Mucosa of descending colon (tissue), 3 donors: ENCODE measurements at regions not wholly inside any gene's neighbourhood (a gene's known extent, or its start where the extent isn't known, plus 50 kb on each side); places are given as distances from the start of the nearest gene placed in this dataset.

ENCODE experiments used
- ATAC-seq: fragments of 200-7000 bp; cut with Tn5 transposase; one replicate; pipeline ENCODE4 v1.9.1; 2020; ENCODE audit warnings: mild to moderate bottlenecking, moderate library complexity
- DNase-seq, 3 donors: peaks; one replicate each; pipeline ENCODE4 v3.0.0-alpha.2; 2020
- H3K36me3 ChIP-seq: fragments of 200-600 bp; one replicate; pipeline ENCODE4 v1.8.0; 2021; ENCODE audit warnings: low read depth, mild to moderate bottlenecking
- H3K4me1 ChIP-seq: fragments of 200-600 bp; one replicate; pipeline ENCODE4 v1.8.0; 2021; ENCODE audit warnings: low read depth, mild to moderate bottlenecking
- H3K4me3 ChIP-seq: fragments of 200-600 bp; one replicate; pipeline ENCODE4 v1.8.0; 2021; ENCODE audit warnings: mild to moderate bottlenecking
- H3K9me3 ChIP-seq: fragments of 200-600 bp; one replicate; pipeline ENCODE4 v1.8.0; 2021; ENCODE audit warnings: mild to moderate bottlenecking
- intact Hi-C, 2 donors: fragments of 100-400 bp; cut with DNase I in 1 of 2; cut with micrococcal nuclease in 1 of 2; formaldehyde crosslinking; loops; one replicate each; pipeline versions ENCODE4 v1.11.0 to v1.11.1; 2022; cut with DNase I, micrococcal nuclease
- TF ChIP-seq, protein P1 (sequence below): fragments of 200-600 bp; IDR thresholded peaks from one replicate; pipeline ENCODE4 v1.8.0; 2022; ENCODE audit warnings: antibody characterized with exemption, mild to moderate bottlenecking
- donor health status: DM: no; HTN: no; CAD: no; lungs with moderate emphysema.
- donor health status: DM: no; HTN: no; CAD: no.
- donor health status: DM: no; HTN: yes; CAD: no.

- H3K9me3 ChIP-seq, result no peaks in the 10 kb centered on the region
- no peaks in the 10 kb centered on the region for H3K4me1 ChIP-seq
- no peak for DNase-seq
- no peak overlapping the region for H3K4me3 ChIP-seq
- ATAC-seq, result no peak
- H3K36me3 ChIP-seq, result no peaks in the 10 kb centered on the region
- TF ChIP-seq, protein P1, sequence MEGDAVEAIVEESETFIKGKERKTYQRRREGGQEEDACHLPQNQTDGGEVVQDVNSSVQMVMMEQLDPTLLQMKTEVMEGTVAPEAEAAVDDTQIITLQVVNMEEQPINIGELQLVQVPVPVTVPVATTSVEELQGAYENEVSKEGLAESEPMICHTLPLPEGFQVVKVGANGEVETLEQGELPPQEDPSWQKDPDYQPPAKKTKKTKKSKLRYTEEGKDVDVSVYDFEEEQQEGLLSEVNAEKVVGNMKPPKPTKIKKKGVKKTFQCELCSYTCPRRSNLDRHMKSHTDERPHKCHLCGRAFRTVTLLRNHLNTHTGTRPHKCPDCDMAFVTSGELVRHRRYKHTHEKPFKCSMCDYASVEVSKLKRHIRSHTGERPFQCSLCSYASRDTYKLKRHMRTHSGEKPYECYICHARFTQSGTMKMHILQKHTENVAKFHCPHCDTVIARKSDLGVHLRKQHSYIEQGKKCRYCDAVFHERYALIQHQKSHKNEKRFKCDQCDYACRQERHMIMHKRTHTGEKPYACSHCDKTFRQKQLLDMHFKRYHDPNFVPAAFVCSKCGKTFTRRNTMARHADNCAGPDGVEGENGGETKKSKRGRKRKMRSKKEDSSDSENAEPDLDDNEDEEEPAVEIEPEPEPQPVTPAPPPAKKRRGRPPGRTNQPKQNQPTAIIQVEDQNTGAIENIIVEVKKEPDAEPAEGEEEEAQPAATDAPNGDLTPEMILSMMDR, result no peak
- intact Hi-C loops, result no loop called here
These were observed 679.8 kb upstream of the NRXN1 start for GRCh38 chr2:51711766-51712165.

- Histone ChIP-seq H3K4me1 (no peaks in the 10 kb centered on the region), H3K9me3 (no peaks in the 10 kb centered on the region), H3K4me3 (no peak overlapping the region), H3K36me3 (no peaks in the 10 kb centered on the region)
- TF ChIP-seq, protein P1, result no peak
- DNase-seq (peak in 1 of 3 donors; percentile 49), ATAC-seq (peak; percentile 68)
- intact Hi-C loops, result no loop called here
These were observed 678.3 kb upstream of the NRXN1 start for GRCh38 chr2:51710222-51710621.

DNA sequence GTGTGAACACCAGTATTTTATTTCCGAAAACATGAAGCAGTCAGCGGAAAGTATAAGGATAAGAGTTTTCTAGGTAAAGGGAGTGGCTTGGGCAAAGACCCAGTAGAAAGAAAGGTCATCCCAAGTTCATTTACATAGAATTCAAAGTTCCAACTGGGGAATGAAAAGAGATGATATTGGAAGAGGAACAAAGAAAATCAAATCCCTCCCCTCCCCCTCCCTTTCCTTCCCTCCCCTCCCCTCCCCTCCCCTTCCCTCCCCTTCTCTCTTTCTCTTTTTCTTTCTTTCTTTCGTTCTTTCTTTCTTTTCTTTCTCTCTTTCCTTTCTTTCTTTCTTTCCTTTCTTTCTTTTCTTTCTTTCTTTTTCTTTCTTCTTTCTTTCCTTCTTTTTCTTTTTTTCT, 675.7 kb upstream of the NRXN1 start:
- ATAC-seq (no peak), DNase-seq (no peak)
- H3K4me3 ChIP-seq, result no peak overlapping the region
- intact Hi-C loops, result no loop called here
- TF ChIP-seq, protein P1, result no peak
- no peaks in the 10 kb centered on the region for H3K4me1 ChIP-seq
- no peaks in the 10 kb centered on the region for H3K9me3 ChIP-seq
- no peaks in the 10 kb centered on the region for H3K36me3 ChIP-seq

DNA sequence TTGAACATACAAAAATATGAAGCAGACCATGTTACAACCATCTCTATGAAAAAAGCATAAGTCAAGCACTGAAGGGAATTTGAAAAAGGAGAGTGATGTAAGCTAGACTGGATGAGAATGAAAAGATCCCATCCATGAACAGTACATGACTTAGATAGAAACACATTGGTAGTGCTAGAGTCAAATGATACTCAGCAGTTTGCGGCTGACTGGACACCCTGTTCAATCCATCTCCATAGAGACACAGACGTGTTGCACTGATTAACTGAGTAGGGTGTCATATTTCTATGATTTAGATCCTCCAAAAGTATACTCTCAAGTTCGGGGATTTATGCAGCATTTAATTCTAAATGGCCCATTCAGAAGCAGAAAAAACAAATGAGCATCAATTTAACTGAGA, 674.3 kb upstream of the NRXN1 start:
- no peak for DNase-seq

DNA sequence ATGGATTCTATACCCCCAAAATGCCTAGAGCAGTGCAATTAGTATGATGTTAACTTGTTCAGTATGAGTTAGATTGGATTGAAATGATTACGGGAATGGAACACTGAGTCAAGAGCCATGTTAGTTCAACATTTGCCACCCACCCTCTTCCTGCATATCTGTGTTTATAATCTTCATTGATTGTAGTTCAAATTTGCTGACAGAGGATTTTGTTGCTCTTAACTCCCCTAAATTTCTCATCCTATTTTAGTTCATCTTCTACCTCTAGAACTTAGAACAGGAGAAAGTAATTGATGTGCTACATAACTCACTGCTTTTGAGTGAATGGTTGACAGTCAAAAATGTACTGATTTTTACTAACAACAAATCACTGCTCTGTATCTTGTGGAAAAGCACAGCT, 673.5 kb upstream of the NRXN1 start:
- Histone ChIP-seq H3K36me3 (no peaks in the 10 kb centered on the region), H3K4me3 (no peak overlapping the region), H3K4me1 (no peaks in the 10 kb centered on the region), H3K9me3 (no peaks in the 10 kb centered on the region)
- intact Hi-C loops, result no loop called here
- TF ChIP-seq, protein P1, result no peak
- no peak for DNase-seq
- ATAC-seq, result no peak

More for the DNA sequence above, 674.3 kb upstream of the NRXN1 start:
- no peak overlapping the region for H3K4me3 ChIP-seq
- H3K36me3 ChIP-seq, result no peaks in the 10 kb centered on the region
- H3K9me3 ChIP-seq, result no peaks in the 10 kb centered on the region
- H3K4me1 ChIP-seq, result no peaks in the 10 kb centered on the region
- TF ChIP-seq, protein P1, result no peak
- ATAC-seq, result no peak
- intact Hi-C loops, result no loop called here

DNA sequence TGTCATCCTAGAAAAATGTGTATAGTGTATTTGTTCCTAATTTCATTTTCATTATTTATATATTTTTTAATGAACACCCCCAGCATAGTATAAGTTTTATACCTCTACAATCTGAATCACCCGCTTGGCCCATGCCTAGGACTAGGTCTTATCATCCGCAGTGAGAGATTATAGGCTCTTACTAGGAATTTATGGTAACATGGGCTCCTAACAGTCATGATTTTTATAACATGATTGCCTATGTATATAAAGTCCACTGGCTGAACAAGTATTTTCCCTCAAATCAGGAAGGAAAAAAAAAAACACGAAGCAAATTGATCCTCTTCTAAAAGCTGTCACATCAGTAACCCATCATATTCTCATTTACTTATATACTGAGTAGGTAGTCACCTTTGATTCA, 666.1 kb upstream of the NRXN1 start:
- intact Hi-C loops, result no loop called here
- H3K9me3 ChIP-seq, result no peaks in the 10 kb centered on the region
- ATAC-seq (peak; percentile 98), DNase-seq (peak in 1 of 3 donors; percentile 20)
- no peak overlapping the region for H3K4me3 ChIP-seq
- H3K36me3 ChIP-seq, result no peaks in the 10 kb centered on the region
- TF ChIP-seq, protein P1, result no peak
- H3K4me1 ChIP-seq, result no peaks in the 10 kb centered on the region
